HepG2 (cell line): ENCODE measurements at regions not wholly inside any gene's neighbourhood (a gene's known extent, or its start where the extent isn't known, plus 50 kb on each side); places are given as distances from the start of the nearest gene placed in this dataset.
A peak's percentile ranks its signal among the peaks of the same experiment; 100 is the strongest.

Experiments
- ATAC-seq: fragments of 200-7000 bp; cut with Tn5 transposase; 3 replicates; pipeline ENCODE4 v1.9.1; 2020; ENCODE audit warnings: mild to moderate bottlenecking, moderate library complexity
- BruUV-seq: library from RNA; stranded (reverse); fragments of 400-500 nt; replicated peaks from 2 replicates; lab custom pipeline; 2021; lab: Mats Ljungman, UMichigan
- CTCF ChIA-PET: fragments of 300-600 bp; formaldehyde crosslinking; extraction: SDS; loops from one replicate; lab custom pipeline; 2021; ENCODE audit warnings: low total read pairs, inconsistent platforms, low intra/inter-chr PET ratio; lab: Yijun Ruan, JAX
- POLR2A ChIA-PET: fragments of 350-600 bp; sonication (Branson Sonifier 250); formaldehyde crosslinking; loops from one replicate; lab custom pipeline; 2020; ENCODE audit warnings: antibody characterized with exemption, inconsistent platforms; lab: Yijun Ruan, JAX
- DNase-seq: peaks from one replicate; pipeline ENCODE4 v3.0.0-alpha.2; 2015; ENCODE audit warnings: low spot score
- FAIRE-seq: peaks from 3 replicates; lab custom pipeline; 2011; peaks lifted over from hg19 to GRCh38; lab: Jason Lieb, UNC
- H2AFZ ChIP-seq: one replicate; pipeline ENCODE4 v1.6.1; 2011; ENCODE audit warnings: low read length, inconsistent platforms
- H3K27ac ChIP-seq: fragments of 300-600 bp; 3 replicates; pipeline ENCODE4 v1.8.0; 2011; ENCODE audit warnings: mixed run types, mild to moderate bottlenecking, mixed read lengths, low read length, inconsistent platforms; ENCODE audit not compliant: insufficient read depth; ENCODE audit errors: extremely low read length
- H3K27me3 ChIP-seq, 2 experiments: fragments of 200-600 bp in 1 of 2; 2 replicates in 1 of 2; 3 replicates in 1 of 2; pipeline versions ENCODE4 v1.6.0 to v1.8.0; 2011; ENCODE audit warnings: low read length in 2 of 2, mild to moderate bottlenecking in 2 of 2, moderate library complexity in 2 of 2, inconsistent platforms in 1 of 2; ENCODE audit not compliant: insufficient read depth in 2 of 2, control insufficient read depth in 1 of 2
- H3K36me3 ChIP-seq, 2 experiments: fragments of 200-600 bp in 1 of 2; replicated peaks in 1 of 2; 2 replicates in 1 of 2; 3 replicates in 1 of 2; pipeline versions ENCODE4 v1.5.1 to v1.8.0; 2011; ENCODE audit warnings: low read length in 2 of 2, inconsistent platforms in 1 of 2; ENCODE audit not compliant: insufficient read depth in 2 of 2, control insufficient read depth in 1 of 2
- H3K4me1 ChIP-seq: 2 replicates; pipeline ENCODE4 v1.5.1; 2012; ENCODE audit warnings: low read length, inconsistent platforms; ENCODE audit not compliant: insufficient read depth
- H3K4me2 ChIP-seq: 2 replicates; pipeline ENCODE4 v1.6.0; 2011; ENCODE audit warnings: low read depth, low read length, inconsistent platforms
- H3K4me3 ChIP-seq, 3 experiments: fragments of 200-600 bp in 1 of 3; sonication (generic), shearing (Covaris generic) in 1 of 3; replicated peaks in 1 of 3; 2 replicates each; pipeline ENCODE4 v1.5.1; 2011 to 2016; ENCODE audit warnings: low read length in 3 of 3, inconsistent platforms in 2 of 3, low read depth in 2 of 3, mild to moderate bottlenecking in 2 of 3, control low read depth in 1 of 3, mixed read lengths in 1 of 3; ENCODE audit not compliant: insufficient read depth in 1 of 3
- H3K79me2 ChIP-seq: one replicate; pipeline ENCODE4 v1.6.1; 2011; ENCODE audit warnings: low read length, inconsistent platforms; ENCODE audit not compliant: insufficient read depth
- H3K9ac ChIP-seq: 2 replicates; pipeline ENCODE4 v1.6.0; 2011; ENCODE audit warnings: mild to moderate bottlenecking, low read depth, low read length, inconsistent platforms; ENCODE audit not compliant: insufficient read depth
- H3K9me3 ChIP-seq: 2 replicates; pipeline ENCODE4 v1.5.1; 2012; ENCODE audit warnings: mild to moderate bottlenecking, low read length
- H4K20me1 ChIP-seq: 2 replicates; pipeline ENCODE4 v1.6.0; 2011; ENCODE audit warnings: inconsistent platforms, mild to moderate bottlenecking, low read length, moderate library complexity; ENCODE audit not compliant: insufficient read depth
- CCAR2 ChIP-seq: fragments of 200-400 bp; formaldehyde crosslinking; optimal IDR thresholded peaks from 2 replicates; pipeline ENCODE3; 2018; ENCODE audit warnings: low read depth, mild to moderate bottlenecking, low read length, moderate library complexity
- CEBPZ ChIP-seq: IDR thresholded peaks from 2 replicates; pipeline ENCODE4 v1.6.1; 2012; ENCODE audit warnings: low read length, improper control_type of control experiment
- HBP1 ChIP-seq: IDR thresholded peaks from 2 replicates; pipeline ENCODE4 v1.6.1; 2016; ENCODE audit warnings: low read depth, control low read depth
- JUND ChIP-seq: sonication (generic); formaldehyde crosslinking; IDR thresholded peaks from 2 replicates; pipeline ENCODE4 v1.8.0; 2022; ENCODE audit warnings: mild to moderate bottlenecking, missing genetic modification reagents
- MAFF ChIP-seq: IDR thresholded peaks from 2 replicates; pipeline ENCODE4 v1.6.1; 2011; ENCODE audit warnings: low read depth, low read length, improper control_type of control experiment
- MAFK ChIP-seq, 2 experiments: IDR thresholded peaks in 1 of 2; conservative IDR thresholded peaks in 1 of 2; 2 replicates each; pipeline ENCODE4 v1.6.1; 2011; ENCODE audit warnings: improper control_type of control experiment in 2 of 2, low read length in 2 of 2
- NFRKB ChIP-seq: fragments of 450-650 bp; IDR thresholded peaks from 2 replicates; pipeline ENCODE4 v1.6.1; 2017
- REL ChIP-seq: sonication (generic); formaldehyde crosslinking; conservative IDR thresholded peaks from 2 replicates; pipeline ENCODE4 v1.8.0; 2022; ENCODE audit warnings: mild to moderate bottlenecking, missing genetic modification reagents, moderate library complexity
- RFX5 ChIP-seq: IDR thresholded peaks from 2 replicates; pipeline ENCODE4 v1.6.1; 2011; ENCODE audit warnings: low read depth, low read length, improper control_type of control experiment
- SPEN ChIP-seq: sonication (generic); formaldehyde crosslinking; IDR thresholded peaks from 2 replicates; pipeline ENCODE4 v1.5.1; 2020; ENCODE audit warnings: low read depth, mild to moderate bottlenecking, missing genetic modification reagents
- TFDP1 ChIP-seq: IDR thresholded peaks from 2 replicates; pipeline ENCODE4 v1.6.1; 2016; ENCODE audit warnings: missing compliant biosample characterization, missing genetic modification reagents, borderline replicate concordance
- ZBTB46 ChIP-seq: sonication (generic); formaldehyde crosslinking; IDR thresholded peaks from 2 replicates; pipeline ENCODE4 v1.4.0; 2020; ENCODE audit warnings: mild to moderate bottlenecking, missing genetic modification reagents, borderline replicate concordance
- ZFY ChIP-seq: sonication (generic); formaldehyde crosslinking; IDR thresholded peaks from 2 replicates; pipeline ENCODE4 v1.4.0; 2020; ENCODE audit warnings: missing genetic modification reagents
- WGBS: methylation state at CpG from one replicate; pipeline ENCODE4 v1.1.6; 2017; ENCODE audit warnings: low lambda C conversion rate; 5-methylcytosine and 5-hydroxymethylcytosine counted together
- in situ Hi-C: cut with HindIII; loops from 2 replicates; pipeline ENCODE4 v1.10.0; 2017; ENCODE audit warnings: low pct_unique_long_range_greater_than_20kb; ENCODE audit not compliant: extremely low pct_ligation_motif_present
- intact Hi-C: fragments of 100-400 bp; cut with micrococcal nuclease; formaldehyde crosslinking; loops from one replicate; pipeline ENCODE4 v1.10.0; 2022; ENCODE audit not compliant: unreplicated experiment

- POLR2A ChIA-PET = no interaction called here
These were observed 715.7 kb downstream of the SLITRK1 start for GRCh38 chr13:83166550-83166949.

GRCh38 chr13:83162493-83162892, 719.8 kb downstream of the SLITRK1 start:
- WGBS = 0% methylated on average over 2 of the region's 2 CpGs
- POLR2A ChIA-PET = no interaction called here
- no peaks in the 10 kb centered on the region for H3K4me1 ChIP-seq
- no peak overlapping the region for H3K4me3 ChIP-seq
- no peaks in the 10 kb centered on the region for H3K79me2 ChIP-seq
- H4K20me1 ChIP-seq = no peaks in the 10 kb centered on the region
- H2AFZ ChIP-seq = no peak overlapping the region
- CTCF ChIA-PET = no interaction called here
- no peak overlapping the region for H3K9ac ChIP-seq
- H3K9me3 ChIP-seq = peaks cover 9% of the 10 kb centered on the region
- FAIRE-seq (no peak), ATAC-seq (no peak), DNase-seq (no peak)
- intact Hi-C loops (no loop called here), in situ Hi-C loops (no loop called here)
- H3K27ac ChIP-seq = no peak overlapping the region
- H3K27me3 ChIP-seq = no peaks in the 10 kb centered on the region
- no peak overlapping the region for H3K4me2 ChIP-seq
- BruUV-seq = no TSS peak
- no peaks in the 10 kb centered on the region for H3K36me3 ChIP-seq
- TF ChIP-seq ZBTB46 = no peak
- no peak for TF ChIP-seq HBP1 (CRISPR knock-in tag)
- TF ChIP-seq TFDP1 (CRISPR knock-in tag) = no peak
- no peak for TF ChIP-seq CEBPZ
- no peak for TF ChIP-seq MAFF
- TF ChIP-seq NFRKB = no peak
- no peak for TF ChIP-seq JUND

More at GRCh38 chr13:83166550-83166949, 715.7 kb downstream of the SLITRK1 start:
- H3K9ac ChIP-seq = no peak overlapping the region
- H3K27me3 ChIP-seq = no peaks in the 10 kb centered on the region
- TF ChIP-seq REL (CRISPR knock-in tag) = no peak
- peak; percentile 7 to 60; a peak in 2 of 4 replicates for TF ChIP-seq MAFK (conservative IDR thresholded peaks at IDR 0.05 in 1 of 2, IDR thresholded peaks at IDR 0.05 in 1 of 2; ENCODE audit: low read length in 2 of 2)
- no peak for TF ChIP-seq ZFY (CRISPR knock-in tag)
- TF ChIP-seq SPEN = no peak
- TF ChIP-seq CCAR2 = no peak
- TF ChIP-seq MAFF = peak; percentile 41
- no peak for TF ChIP-seq RFX5
- no peaks in the 10 kb centered on the region for H3K36me3 ChIP-seq
- FAIRE-seq (no peak), ATAC-seq (no peak), DNase-seq (no peak)
- H3K4me2 ChIP-seq = no peak overlapping the region
- in situ Hi-C loops (no loop called here), intact Hi-C loops (no loop called here)
- BruUV-seq = no TSS peak
- no peak overlapping the region for H3K4me3 ChIP-seq
- H3K27ac ChIP-seq = no peak overlapping the region
- H4K20me1 ChIP-seq = no peaks in the 10 kb centered on the region
- no peaks in the 10 kb centered on the region for H3K79me2 ChIP-seq
- H2AFZ ChIP-seq = no peak overlapping the region
- H3K4me1 ChIP-seq = no peaks in the 10 kb centered on the region
- H3K9me3 ChIP-seq = peaks cover 13% of the 10 kb centered on the region
- CTCF ChIA-PET = no interaction called here
